ENCODE measurements at regions not wholly inside any gene's neighbourhood (a gene's known extent, or its start where the extent isn't known, plus 50 kb on each side); places are given as distances from the start of the nearest gene placed in this dataset.

GRCh38 chr2:222142027-222142426 is 156.8 kb downstream of the PAX3 start:
- no peak for TF ChIP-seq NANOG (IDR thresholded peaks at IDR 0.05; ENCODE audit: borderline replicate concordance)
- no peak for TF ChIP-seq ZNF331 (CRISPR knock-in tag; IDR thresholded peaks at IDR 0.05; ENCODE audit: low read depth)
- TF ChIP-seq CTCF (conservative IDR thresholded peaks at IDR 0.05; ENCODE audit: low read depth in 2 of 2), result no peak
- TF ChIP-seq POLR2AphosphoS5 (IDR thresholded peaks at IDR 0.05; ENCODE audit: low read depth), result no peak
- TF ChIP-seq EZH2 (IDR thresholded peaks at IDR 0.05; ENCODE audit: low read depth, unreplicated experiment), result no peak
- TF ChIP-seq EZH2phosphoT487 (IDR thresholded peaks at IDR 0.05; ENCODE audit: unreplicated experiment), result no peak
- TF ChIP-seq JUNB (IDR thresholded peaks at IDR 0.05; ENCODE audit: unreplicated experiment), result no peak
- TF ChIP-seq REST (IDR thresholded peaks at IDR 0.05; ENCODE audit: unreplicated experiment), result no peak
- TF ChIP-seq CREB1 (CRISPR knock-in tag; IDR thresholded peaks at IDR 0.05; ENCODE audit: low read depth), result no peak
